ENCODE measurements at regions not wholly inside any gene's neighbourhood (a gene's known extent, or its start where the extent isn't known, plus 50 kb on each side); places are given as distances from the start of the nearest gene placed in this dataset.

- FAIRE-seq: no peak
Measured at GRCh38 chr3:30069056-30069455, 537.3 kb upstream of the TGFBR2 start.

GRCh38 chr3:30073040-30073439 lies 533.4 kb upstream of the TGFBR2 start:
- FAIRE-seq: no peak
- no peak for DNase-seq (ENCODE audit: low spot score)

More at GRCh38 chr3:30069056-30069455, 537.3 kb upstream of the TGFBR2 start:
- DNase-seq (ENCODE audit: low spot score): no peak

- DNase-seq (ENCODE audit: low spot score) (peak; percentile 5), FAIRE-seq (no peak)
Measured at GRCh38 chr3:30073622-30074021, 532.8 kb upstream of the TGFBR2 start.

- FAIRE-seq (no peak), DNase-seq (ENCODE audit: low spot score) (no peak)
Measured at GRCh38 chr3:30075514-30075913, 530.9 kb upstream of the TGFBR2 start.

DNA sequence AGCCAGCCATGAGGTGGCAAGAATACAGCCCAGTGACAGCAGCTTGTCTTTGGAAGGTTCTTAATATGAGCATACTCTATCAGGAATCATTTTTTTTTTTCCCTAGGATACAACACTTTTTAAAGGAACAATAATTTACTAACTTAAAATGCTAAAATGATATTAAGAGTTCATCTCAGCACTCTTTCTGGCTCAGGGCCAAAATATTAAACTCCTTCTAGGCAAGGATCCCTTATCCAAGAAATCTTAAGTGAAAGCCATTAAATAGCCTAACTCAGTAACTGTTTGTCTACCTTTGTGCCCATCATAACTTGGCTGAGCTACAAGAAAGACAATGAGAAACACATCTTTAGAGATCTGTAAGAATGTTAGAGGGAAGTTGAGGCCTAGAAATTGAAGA lies 529.5 kb upstream of the TGFBR2 start:
- DNase-seq (ENCODE audit: low spot score): no peak
- no peak for FAIRE-seq

- DNase-seq (ENCODE audit: low spot score) (no peak), FAIRE-seq (no peak)
Measured at GRCh38 chr3:30077746-30078145, 528.7 kb upstream of the TGFBR2 start.

- DNase-seq (ENCODE audit: low spot score) (no peak), FAIRE-seq (no peak)
Measured at GRCh38 chr3:30078736-30079135, 527.7 kb upstream of the TGFBR2 start.

DNA sequence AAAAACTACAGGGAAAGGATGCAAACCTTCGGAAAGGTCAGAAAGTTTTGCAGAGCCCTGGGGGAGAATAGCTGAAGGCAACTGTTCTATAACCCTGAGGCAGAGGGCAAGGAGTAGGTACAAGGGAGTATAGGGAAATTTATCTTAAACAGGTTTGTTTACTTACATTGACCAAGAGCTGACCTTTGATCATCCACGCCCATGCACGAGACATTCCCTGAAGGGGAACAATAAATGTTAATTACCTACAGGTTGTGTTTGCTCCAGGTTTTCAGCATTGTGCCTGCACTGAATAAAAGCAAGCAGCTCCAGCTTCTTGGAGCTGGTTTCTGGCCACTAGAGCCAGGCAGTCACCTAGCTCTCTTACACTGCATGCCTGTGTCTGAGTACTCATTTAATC lies 524.5 kb upstream of the TGFBR2 start:
- DNase-seq (ENCODE audit: low spot score) (no peak), FAIRE-seq (no peak)

DNA sequence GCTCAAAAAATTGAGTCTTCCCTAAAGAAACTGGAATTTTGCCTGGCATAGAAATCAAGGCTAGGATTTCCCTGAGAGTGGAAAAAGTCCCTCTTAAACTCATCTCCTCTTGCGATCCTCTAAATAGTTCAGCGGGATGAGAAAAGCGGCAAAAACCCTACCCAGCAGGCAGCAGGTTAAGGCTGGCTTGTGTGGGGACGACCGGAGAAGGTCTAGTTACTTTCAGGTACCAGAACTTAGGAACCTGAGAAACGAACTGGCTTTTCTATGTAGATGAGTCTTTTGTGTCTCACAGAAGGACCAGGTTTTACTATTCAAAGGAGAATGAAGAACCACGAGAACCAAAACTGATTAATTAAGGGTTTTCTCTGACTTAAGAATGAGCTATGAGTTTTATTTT lies 523.7 kb upstream of the TGFBR2 start:
- FAIRE-seq: no peak
- no peak for DNase-seq (ENCODE audit: low spot score)

- DNase-seq (ENCODE audit: low spot score) (no peak), FAIRE-seq (no peak)
Measured at GRCh38 chr3:30083315-30083714, 523.1 kb upstream of the TGFBR2 start.

DNA sequence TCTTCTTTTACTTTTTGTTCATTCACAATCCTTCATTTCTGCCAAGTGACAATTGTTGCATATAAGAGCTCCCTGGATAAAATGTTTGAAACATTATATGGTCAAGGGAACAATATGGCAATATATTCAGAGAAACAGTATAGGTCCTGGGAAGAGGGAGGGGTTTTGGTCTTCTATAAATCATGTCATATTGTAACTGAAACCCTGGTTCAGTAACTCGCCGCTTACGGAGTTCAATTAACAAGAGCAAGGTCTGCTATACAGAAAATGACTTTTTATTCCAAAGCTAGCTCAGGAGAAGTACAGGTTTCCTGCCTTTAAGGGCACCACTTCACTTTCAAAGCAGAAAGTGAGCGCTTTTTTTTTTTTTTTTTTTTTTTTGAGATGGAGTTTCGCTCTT lies 522.1 kb upstream of the TGFBR2 start:
- DNase-seq (ENCODE audit: low spot score) (no peak), FAIRE-seq (no peak)

GRCh38 chr3:30084971-30085403 lies 521.4 kb upstream of the TGFBR2 start:
- no peak for DNase-seq (ENCODE audit: low spot score)
- no peak for FAIRE-seq

DNA sequence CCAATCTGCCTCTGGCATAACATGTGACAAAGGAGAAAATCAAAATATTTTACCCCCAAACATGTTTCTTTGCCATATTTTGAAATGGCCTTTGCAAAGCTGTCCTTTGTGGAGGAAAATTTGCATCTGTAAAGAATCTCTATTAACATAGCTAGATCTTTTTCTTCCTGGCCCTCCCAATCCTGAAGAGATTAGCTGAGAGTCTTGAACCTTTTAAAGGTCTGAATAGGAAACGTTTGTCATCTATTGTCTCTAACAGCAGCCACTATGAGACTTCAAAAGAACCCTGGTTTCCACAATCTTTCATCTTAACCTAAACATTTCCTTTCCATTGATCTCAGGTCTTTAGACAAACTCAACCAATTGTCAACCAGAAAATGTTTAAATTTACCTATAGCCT lies 520.9 kb upstream of the TGFBR2 start:
- FAIRE-seq (no peak), DNase-seq (ENCODE audit: low spot score) (no peak)

GRCh38 chr3:30091686-30092085 lies 514.7 kb upstream of the TGFBR2 start:
- DNase-seq (ENCODE audit: low spot score): no peak
- no peak for FAIRE-seq

DNA sequence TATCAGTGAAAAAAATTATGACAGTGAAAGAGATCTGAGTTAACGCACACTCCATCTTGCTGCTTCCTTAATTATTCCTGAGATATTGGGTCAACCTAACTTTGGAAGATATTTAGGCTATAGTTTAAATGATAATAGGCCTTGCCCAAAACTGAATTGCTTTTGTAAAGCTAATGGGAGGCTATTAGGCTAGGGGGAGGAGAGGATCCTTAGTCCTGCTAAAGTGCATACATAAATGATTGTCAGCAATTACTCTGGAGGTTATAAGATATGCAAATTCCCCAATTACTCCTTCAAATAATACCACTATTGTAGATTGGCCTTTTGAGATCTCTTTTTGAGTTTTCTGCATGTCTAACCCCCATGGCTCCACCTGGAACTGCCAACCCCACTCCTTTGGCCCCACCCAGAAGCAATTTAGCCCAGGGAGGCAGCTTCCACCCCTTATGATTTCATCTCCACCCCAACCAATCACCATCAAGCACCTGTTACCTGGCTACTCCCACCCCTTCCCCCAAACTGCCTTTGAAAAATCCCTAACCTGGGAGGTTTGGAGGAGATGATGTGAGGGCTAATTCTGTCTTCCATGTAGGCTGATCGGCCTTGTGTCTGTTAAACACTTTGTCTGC lies 509.3 kb upstream of the TGFBR2 start:
- DNase-seq (ENCODE audit: low spot score): no peak
- FAIRE-seq: no peak

GRCh38 chr3:30098243-30098642 lies 508.2 kb upstream of the TGFBR2 start:
- FAIRE-seq (no peak), DNase-seq (ENCODE audit: low spot score) (no peak)

GRCh38 chr3:30098653-30099455 lies 507.5 kb upstream of the TGFBR2 start:
- no peak for FAIRE-seq
- DNase-seq (ENCODE audit: low spot score): peak; percentile 29

- no peak for DNase-seq (ENCODE audit: low spot score)
- FAIRE-seq: no peak
Measured at GRCh38 chr3:30102356-30102755, 504.0 kb upstream of the TGFBR2 start.

DNA sequence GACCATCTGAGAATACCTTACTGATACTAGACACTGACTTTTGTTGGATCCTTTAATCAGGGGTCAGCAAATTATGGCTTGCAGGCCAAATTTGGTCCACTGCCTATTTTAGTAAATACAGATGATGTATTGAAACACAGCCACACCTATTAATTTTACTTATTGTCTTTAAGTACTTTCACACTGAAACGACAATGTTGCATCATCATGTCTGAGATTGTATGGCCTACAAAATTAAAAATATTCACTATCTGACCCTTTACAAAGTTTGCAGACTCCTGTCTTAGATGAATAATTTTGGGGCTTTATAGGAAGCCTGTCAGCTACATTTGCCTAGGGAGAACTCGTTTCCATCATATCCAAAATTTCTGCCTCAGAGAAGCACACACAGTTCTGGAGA lies 503.2 kb upstream of the TGFBR2 start:
- FAIRE-seq: no peak

DNA sequence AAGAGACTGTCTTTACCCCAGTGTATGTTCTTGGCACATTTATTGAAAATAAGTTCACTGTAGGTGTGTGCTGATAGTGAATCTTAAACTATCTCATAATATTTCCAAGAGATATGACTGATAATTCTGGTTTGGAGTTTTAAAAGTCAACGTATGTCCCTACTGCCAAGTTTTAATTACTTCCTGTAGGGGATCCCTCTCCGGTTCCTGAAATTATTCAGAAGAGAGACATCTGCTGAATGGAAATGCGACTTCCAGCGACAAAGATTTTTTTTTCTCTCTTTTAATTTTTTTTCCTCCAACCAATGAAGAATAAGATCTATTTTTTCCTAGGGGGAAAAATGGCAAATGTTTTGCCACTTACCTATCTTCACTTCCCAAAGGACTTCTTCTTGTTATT lies 498.9 kb upstream of the TGFBR2 start:
- FAIRE-seq: no peak
- no peak for DNase-seq (ENCODE audit: low spot score)

More for the DNA sequence above, 503.2 kb upstream of the TGFBR2 start:
- no peak for DNase-seq (ENCODE audit: low spot score)

DNA sequence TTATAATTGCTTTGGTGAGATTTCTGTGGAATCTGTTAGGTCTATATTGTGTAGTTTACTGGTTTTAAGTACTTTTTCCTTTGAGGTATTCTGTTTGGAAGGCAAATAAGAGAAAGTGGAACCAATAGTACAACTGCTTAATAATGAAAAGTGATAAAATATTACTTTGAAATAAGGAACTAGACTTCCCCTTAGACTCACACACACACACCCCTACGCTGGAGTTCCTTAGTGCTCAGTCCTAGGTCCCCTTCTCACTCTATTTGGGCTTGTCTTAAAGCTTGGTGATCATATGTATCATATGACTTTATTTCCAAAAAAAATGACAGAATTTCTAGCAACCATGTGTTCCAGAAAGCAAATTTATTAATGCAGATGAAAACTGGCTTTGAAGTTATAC lies 494.0 kb upstream of the TGFBR2 start:
- no peak for DNase-seq (ENCODE audit: low spot score)
- FAIRE-seq: no peak

GRCh38 chr3:30112902-30113484 lies 493.4 kb upstream of the TGFBR2 start:
- DNase-seq (ENCODE audit: low spot score): no peak
- FAIRE-seq: no peak

- FAIRE-seq: no peak
- DNase-seq (ENCODE audit: low spot score): no peak
Measured at GRCh38 chr3:30113906-30114305, 492.5 kb upstream of the TGFBR2 start.
